ENCODE measurements at regions not wholly inside any gene's neighbourhood (a gene's known extent, or its start where the extent isn't known, plus 50 kb on each side); places are given as distances from the start of the nearest gene placed in this dataset.
A peak's percentile ranks its signal among the peaks of the same experiment; 100 is the strongest.

DNA sequence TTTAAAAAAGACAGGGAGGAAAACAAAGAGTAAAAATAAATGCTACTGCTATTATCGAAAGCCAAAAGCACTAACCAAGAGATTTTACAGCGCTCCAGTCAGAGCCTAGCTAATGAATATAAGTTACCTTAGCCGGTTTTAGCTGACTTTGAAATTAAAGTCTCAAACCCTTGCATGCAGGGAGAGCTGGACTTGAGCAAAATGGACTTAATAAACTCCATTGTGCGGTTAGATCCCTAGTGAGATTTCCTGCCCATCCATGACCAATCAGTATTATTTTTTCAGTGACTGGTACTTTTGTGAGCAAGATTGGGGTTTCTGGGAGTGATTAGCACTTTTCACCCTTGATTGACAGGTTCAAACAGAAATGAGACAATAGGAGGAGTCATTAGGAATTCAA is 333.4 kb upstream of the ADGRL2 start:
- H3K4me1 ChIP-seq (replicated peaks in 1 of 2) = peaks cover 6 to 12% of the 10 kb centered on the region in 2 donors
- no peaks in the 10 kb centered on the region for H3K27me3 ChIP-seq
- no peak overlapping the region for H3K4me3 ChIP-seq
- intact Hi-C loops (cut with DNase I) = no loop called here
- no peaks in the 10 kb centered on the region for H3K36me3 ChIP-seq (replicated peaks in 1 of 2)
- no peak for DNase-seq
- TF ChIP-seq POLR2A (IDR thresholded peaks at IDR 0.05) (no peak), CTCF (IDR thresholded peaks at IDR 0.05) (no peak)
- no peak overlapping the region for H3K27ac ChIP-seq
- no peaks in the 10 kb centered on the region for H3K9me3 ChIP-seq (replicated peaks in 1 of 3)
- 88 to 95% (median 93%) methylated on average over 4 of the region's 4 CpGs for WGBS, 4 donors

- Histone ChIP-seq H3K9me3 (replicated peaks in 1 of 3) (no peaks in the 10 kb centered on the region), H3K36me3 (replicated peaks in 1 of 2) (no peaks in the 10 kb centered on the region), H3K4me3 (no peak overlapping the region), H3K27me3 (no peaks in the 10 kb centered on the region), H3K27ac (no peak overlapping the region), H3K4me1 (replicated peaks in 1 of 2) (peaks cover 6 to 12% of the 10 kb centered on the region in 2 donors)
- intact Hi-C loops (cut with DNase I) = no loop called here
- 81 to 87% (median 83%) methylated on average over 4 of the region's 4 CpGs for WGBS, 4 donors
- DNase-seq = no peak
- TF ChIP-seq POLR2A (IDR thresholded peaks at IDR 0.05) = no peak
- no peak for TF ChIP-seq CTCF (IDR thresholded peaks at IDR 0.05)
Observed at GRCh38 chr1:81466961-81467360, 333.8 kb upstream of the ADGRL2 start.

DNA sequence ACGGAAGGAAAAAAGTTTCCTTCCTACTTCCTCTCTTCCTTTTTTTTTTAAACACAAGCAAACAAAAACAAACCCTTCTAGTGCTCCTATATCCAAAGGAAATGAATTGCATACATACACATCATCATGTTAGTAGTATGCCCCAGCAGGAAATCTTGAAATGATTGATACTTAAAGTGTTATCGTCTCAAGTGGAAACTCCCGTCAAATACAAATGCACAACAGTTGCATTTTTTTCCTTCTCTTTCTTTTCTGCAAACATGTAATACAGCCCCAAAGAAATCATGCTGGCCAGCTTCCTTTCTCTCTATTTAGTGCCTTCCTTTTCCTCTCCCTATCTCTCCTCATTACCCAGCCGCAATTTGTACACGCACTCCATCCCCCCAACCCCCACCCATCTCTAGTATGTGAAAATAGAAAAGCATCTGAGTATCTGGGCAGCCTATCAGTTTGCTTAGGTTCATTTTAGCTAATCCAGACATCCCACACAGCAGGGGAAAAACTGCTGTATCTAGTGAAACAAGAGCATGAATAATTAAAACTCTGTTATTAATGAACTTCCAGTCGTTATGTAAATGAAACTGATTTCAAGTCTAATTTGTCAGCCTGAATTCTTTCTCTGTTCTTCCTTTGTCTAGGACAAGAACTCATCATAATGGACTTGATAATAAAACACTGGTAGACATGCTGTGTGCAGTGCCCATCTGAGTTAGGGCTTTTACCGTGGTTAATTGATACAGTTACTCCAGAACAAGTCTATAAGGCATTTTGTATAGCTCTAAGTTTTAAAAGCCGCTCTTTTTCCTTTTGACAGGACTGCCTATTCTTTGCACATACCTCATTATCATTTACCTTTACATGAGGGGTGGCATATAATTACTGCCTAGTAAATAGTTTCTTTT is 336.5 kb upstream of the ADGRL2 start:
- TF ChIP-seq CTCF (IDR thresholded peaks at IDR 0.05) (no peak), POLR2A (IDR thresholded peaks at IDR 0.05) (no peak)
- peak overlapping the region in 1 of 5 donors; percentile 15 for H3K27ac ChIP-seq
- H3K4me3 ChIP-seq = peak overlapping the region in 1 of 4 donors; percentile 44
- no peak for DNase-seq
- no peaks in the 10 kb centered on the region for H3K9me3 ChIP-seq (replicated peaks in 1 of 3)
- intact Hi-C loops (cut with DNase I) = no loop called here
- no peaks in the 10 kb centered on the region for H3K27me3 ChIP-seq
- 26 to 34% (median 30%) methylated on average over 8 of the region's 8 CpGs for WGBS, 4 donors
- H3K36me3 ChIP-seq (replicated peaks in 1 of 2) = no peaks in the 10 kb centered on the region
- peaks cover 6 to 12% of the 10 kb centered on the region in 2 donors for H3K4me1 ChIP-seq (replicated peaks in 1 of 2)

DNA sequence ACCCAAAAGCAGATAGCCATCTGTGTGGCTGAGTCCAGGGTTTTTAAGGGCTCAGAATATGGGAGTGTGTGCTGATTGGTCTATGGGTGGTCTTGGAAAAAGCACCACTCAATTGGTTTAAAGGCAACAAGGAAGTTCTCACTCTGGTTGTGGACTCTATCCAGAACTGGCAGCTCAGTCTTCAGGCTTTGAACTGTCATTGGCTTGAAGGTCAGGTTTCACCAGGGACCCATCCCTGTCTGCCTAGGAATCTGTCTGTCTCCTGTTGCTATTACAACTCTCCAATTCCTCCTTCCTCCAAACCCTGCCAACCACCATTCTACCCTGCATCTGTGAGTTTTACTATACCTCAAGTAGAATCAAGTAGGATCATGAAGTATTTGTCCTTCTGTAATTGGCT is 341.7 kb upstream of the ADGRL2 start:
- no peaks in the 10 kb centered on the region for H3K27me3 ChIP-seq
- TF ChIP-seq POLR2A (IDR thresholded peaks at IDR 0.05) = no peak
- no peak for TF ChIP-seq CTCF (IDR thresholded peaks at IDR 0.05)

More for the DNA sequence above, 341.7 kb upstream of the ADGRL2 start:
- Histone ChIP-seq H3K36me3 (replicated peaks in 1 of 2) (no peaks in the 10 kb centered on the region), H3K27ac (no peak overlapping the region), H3K9me3 (replicated peaks in 1 of 3) (no peaks in the 10 kb centered on the region), H3K4me3 (no peak overlapping the region), H3K4me1 (replicated peaks in 1 of 2) (peaks cover 6% of the 10 kb centered on the region in 2 donors)
- intact Hi-C loops (cut with DNase I) = no loop called here
- no peak for DNase-seq

All from adrenal gland (tissue), 9 donors.